ENCODE measurements at regions not wholly inside any gene's neighbourhood (a gene's known extent, or its start where the extent isn't known, plus 50 kb on each side); places are given as distances from the start of the nearest gene placed in this dataset.

DNA sequence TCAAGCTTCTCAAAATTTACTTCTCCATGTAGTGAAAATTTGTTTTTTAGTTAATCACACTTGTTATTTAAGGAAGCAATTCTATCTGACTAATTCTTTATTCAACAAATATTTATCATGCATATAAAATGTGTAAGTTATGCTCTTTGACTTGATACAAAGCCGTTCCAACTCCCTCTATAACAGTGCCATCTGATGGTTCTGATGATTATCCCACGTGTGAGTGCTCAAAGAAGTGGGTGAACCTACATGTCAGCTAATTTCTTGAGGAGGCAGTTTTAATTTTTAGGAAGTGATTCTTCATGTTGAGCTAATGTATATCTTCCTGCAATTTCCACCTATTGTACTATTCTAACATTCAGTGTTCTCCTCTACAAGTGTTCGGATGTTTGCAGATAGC is 88.8 kb upstream of the BRINP1 start:
- Histone ChIP-seq H3K27me3 (ENCODE audit: control insufficient read depth in 3 of 3, insufficient read depth in 3 of 3, low read depth in 1 of 3, low read length in 3 of 3) (no peaks in the 10 kb centered on the region), H2BK120ac (ENCODE audit: low read depth, low read length) (no peak overlapping the region), H3K9ac (ENCODE audit: low read depth, low read length, poor library complexity) (no peak overlapping the region), H3K9me3 (replicated peaks in 1 of 2; ENCODE audit: control insufficient read depth in 2 of 2, insufficient read depth in 1 of 2, low read depth in 1 of 2, low read length in 2 of 2) (no peaks in the 10 kb centered on the region), H2AFZ (ENCODE audit: low read length) (no peak overlapping the region), H3K79me1 (ENCODE audit: low read depth, low read length) (no peaks in the 10 kb centered on the region), H2AK5ac (ENCODE audit: low read depth, low read length) (no peak overlapping the region), H3K23ac (ENCODE audit: low read depth, low read length, poor library complexity) (no peak overlapping the region), H2BK5ac (ENCODE audit: low read length) (no peak overlapping the region), H3K36me3 (replicated peaks in 1 of 2; ENCODE audit: control insufficient read depth in 2 of 2, insufficient read depth in 2 of 2, low read length in 2 of 2) (no peaks in the 10 kb centered on the region), H4K91ac (ENCODE audit: low read depth, low read length, poor library complexity) (no peak overlapping the region), H3K4me3 (ENCODE audit: low read length in 2 of 2) (no peak overlapping the region), H2BK15ac (ENCODE audit: low read length) (no peak overlapping the region), H2BK12ac (ENCODE audit: low read length) (no peak overlapping the region), H3K18ac (ENCODE audit: low read length) (no peak overlapping the region), H4K8ac (ENCODE audit: low read depth, low read length) (no peak overlapping the region), H3K27ac (replicated peaks; ENCODE audit: low read length) (no peak overlapping the region), H3K14ac (ENCODE audit: low read length) (no peak overlapping the region), H3K4me1 (ENCODE audit: control insufficient read depth in 2 of 2, insufficient read depth in 1 of 2, low read depth in 1 of 2, low read length in 2 of 2) (no peaks in the 10 kb centered on the region), H3K4ac (ENCODE audit: low read length) (no peak overlapping the region), H3K4me2 (ENCODE audit: insufficient read depth, low read length, poor library complexity, severe bottlenecking) (no peak overlapping the region)
- DNase-seq (ENCODE audit: low spot score), result no peak
- WGBS, 2 donors (ENCODE audit: extremely low coverage in 2 of 2, insufficient read length in 2 of 2, insufficient replicate concordance in 1 of 2), result no CpG with 5 or more reads among the region's 3 CpGs

GRCh38 chr9:119453980-119454379 is 84.7 kb upstream of the BRINP1 start:
- H4K8ac ChIP-seq (ENCODE audit: low read depth, low read length), result no peak overlapping the region
- no peak overlapping the region for H3K23ac ChIP-seq (ENCODE audit: low read depth, low read length, poor library complexity)
- no peak overlapping the region for H4K91ac ChIP-seq (ENCODE audit: low read depth, low read length, poor library complexity)
- H3K18ac ChIP-seq (ENCODE audit: low read length), result no peak overlapping the region
- H3K4me2 ChIP-seq (ENCODE audit: insufficient read depth, low read length, poor library complexity, severe bottlenecking), result no peak overlapping the region
- H2BK12ac ChIP-seq (ENCODE audit: low read length), result no peak overlapping the region
- no peak overlapping the region for H2AFZ ChIP-seq (ENCODE audit: low read length)
- WGBS, 2 donors (ENCODE audit: extremely low coverage in 2 of 2, insufficient read length in 2 of 2, insufficient replicate concordance in 1 of 2), result no CpG with 5 or more reads among the region's 1 CpG
- H3K4me1 ChIP-seq (ENCODE audit: control insufficient read depth in 2 of 2, insufficient read depth in 1 of 2, low read depth in 1 of 2, low read length in 2 of 2), result no peaks in the 10 kb centered on the region
- DNase-seq (ENCODE audit: low spot score), result no peak
- H2BK5ac ChIP-seq (ENCODE audit: low read length), result no peak overlapping the region
- H2BK15ac ChIP-seq (ENCODE audit: low read length), result no peak overlapping the region
- H3K27ac ChIP-seq (replicated peaks; ENCODE audit: low read length), result no peak overlapping the region
- no peak overlapping the region for H3K4me3 ChIP-seq (ENCODE audit: low read length in 2 of 2)
- H3K4ac ChIP-seq (ENCODE audit: low read length), result no peak overlapping the region
- no peaks in the 10 kb centered on the region for H3K36me3 ChIP-seq (replicated peaks in 1 of 2; ENCODE audit: control insufficient read depth in 2 of 2, insufficient read depth in 2 of 2, low read length in 2 of 2)
- no peaks in the 10 kb centered on the region for H3K79me1 ChIP-seq (ENCODE audit: low read depth, low read length)
- H2BK120ac ChIP-seq (ENCODE audit: low read depth, low read length), result no peak overlapping the region
- no peak overlapping the region for H3K14ac ChIP-seq (ENCODE audit: low read length)
- H3K9ac ChIP-seq (ENCODE audit: low read depth, low read length, poor library complexity), result no peak overlapping the region
- no peak overlapping the region for H2AK5ac ChIP-seq (ENCODE audit: low read depth, low read length)
- no peaks in the 10 kb centered on the region for H3K27me3 ChIP-seq (ENCODE audit: control insufficient read depth in 3 of 3, insufficient read depth in 3 of 3, low read depth in 1 of 3, low read length in 3 of 3)
- H3K9me3 ChIP-seq (replicated peaks in 1 of 2; ENCODE audit: control insufficient read depth in 2 of 2, insufficient read depth in 1 of 2, low read depth in 1 of 2, low read length in 2 of 2), result no peaks in the 10 kb centered on the region

DNA sequence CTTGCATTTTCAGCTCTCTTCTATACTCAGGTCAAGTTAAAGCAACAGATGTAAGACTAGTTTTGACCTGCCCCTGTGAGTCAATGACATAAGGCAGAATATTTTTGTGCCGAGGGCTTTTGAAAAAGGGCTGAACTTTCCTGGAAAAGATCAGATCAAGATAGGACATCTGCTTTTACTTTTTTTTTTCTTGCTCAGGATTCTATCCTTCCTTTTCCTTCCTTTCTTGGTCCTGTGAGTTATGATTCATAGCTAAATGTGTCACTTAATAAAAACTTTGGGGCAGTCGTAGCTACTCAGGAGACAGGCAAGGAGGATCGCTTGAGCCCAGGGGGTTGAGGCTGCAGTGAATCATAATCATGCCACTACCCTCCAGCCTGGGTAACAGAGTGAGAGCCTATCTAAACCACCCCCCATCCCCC is 84.3 kb upstream of the BRINP1 start:
- no peak overlapping the region for H4K91ac ChIP-seq (ENCODE audit: low read depth, low read length, poor library complexity)
- H3K27me3 ChIP-seq (ENCODE audit: control insufficient read depth in 3 of 3, insufficient read depth in 3 of 3, low read depth in 1 of 3, low read length in 3 of 3), result no peaks in the 10 kb centered on the region
- no peak overlapping the region for H3K4me2 ChIP-seq (ENCODE audit: insufficient read depth, low read length, poor library complexity, severe bottlenecking)
- no peak overlapping the region for H3K4me3 ChIP-seq (ENCODE audit: low read length in 2 of 2)
- H2BK5ac ChIP-seq (ENCODE audit: low read length), result no peak overlapping the region
- no peak overlapping the region for H2BK120ac ChIP-seq (ENCODE audit: low read depth, low read length)
- no peaks in the 10 kb centered on the region for H3K9me3 ChIP-seq (replicated peaks in 1 of 2; ENCODE audit: control insufficient read depth in 2 of 2, insufficient read depth in 1 of 2, low read depth in 1 of 2, low read length in 2 of 2)
- H3K14ac ChIP-seq (ENCODE audit: low read length), result no peak overlapping the region
- no peak overlapping the region for H3K23ac ChIP-seq (ENCODE audit: low read depth, low read length, poor library complexity)
- H2AK5ac ChIP-seq (ENCODE audit: low read depth, low read length), result no peak overlapping the region
- H3K79me1 ChIP-seq (ENCODE audit: low read depth, low read length), result no peaks in the 10 kb centered on the region
- H3K27ac ChIP-seq (replicated peaks; ENCODE audit: low read length), result no peak overlapping the region
- no peak overlapping the region for H3K4ac ChIP-seq (ENCODE audit: low read length)
- H4K8ac ChIP-seq (ENCODE audit: low read depth, low read length), result no peak overlapping the region
- H3K4me1 ChIP-seq (ENCODE audit: control insufficient read depth in 2 of 2, insufficient read depth in 1 of 2, low read depth in 1 of 2, low read length in 2 of 2), result no peaks in the 10 kb centered on the region
- WGBS, 2 donors (ENCODE audit: extremely low coverage in 2 of 2, insufficient read length in 2 of 2, insufficient replicate concordance in 1 of 2), result no CpG with 5 or more reads among the region's 3 CpGs
- H3K9ac ChIP-seq (ENCODE audit: low read depth, low read length, poor library complexity), result no peak overlapping the region
- no peak overlapping the region for H3K18ac ChIP-seq (ENCODE audit: low read length)
- H2BK12ac ChIP-seq (ENCODE audit: low read length), result no peak overlapping the region
- no peak overlapping the region for H2AFZ ChIP-seq (ENCODE audit: low read length)
- no peak for DNase-seq (ENCODE audit: low spot score)
- H3K36me3 ChIP-seq (replicated peaks in 1 of 2; ENCODE audit: control insufficient read depth in 2 of 2, insufficient read depth in 2 of 2, low read length in 2 of 2), result no peaks in the 10 kb centered on the region
- H2BK15ac ChIP-seq (ENCODE audit: low read length), result no peak overlapping the region

GRCh38 chr9:119451426-119451825 is 82.2 kb upstream of the BRINP1 start:
- no peak overlapping the region for H3K18ac ChIP-seq (ENCODE audit: low read length)
- H3K79me1 ChIP-seq (ENCODE audit: low read depth, low read length), result no peaks in the 10 kb centered on the region
- H2BK120ac ChIP-seq (ENCODE audit: low read depth, low read length), result no peak overlapping the region
- H3K9me3 ChIP-seq (replicated peaks in 1 of 2; ENCODE audit: control insufficient read depth in 2 of 2, insufficient read depth in 1 of 2, low read depth in 1 of 2, low read length in 2 of 2), result no peaks in the 10 kb centered on the region
- no peak overlapping the region for H3K4ac ChIP-seq (ENCODE audit: low read length)
- no peak overlapping the region for H4K91ac ChIP-seq (ENCODE audit: low read depth, low read length, poor library complexity)
- H2AFZ ChIP-seq (ENCODE audit: low read length), result no peak overlapping the region
- H3K27ac ChIP-seq (replicated peaks; ENCODE audit: low read length), result no peak overlapping the region
- H3K36me3 ChIP-seq (replicated peaks in 1 of 2; ENCODE audit: control insufficient read depth in 2 of 2, insufficient read depth in 2 of 2, low read length in 2 of 2), result no peaks in the 10 kb centered on the region
- H3K4me3 ChIP-seq (ENCODE audit: low read length in 2 of 2), result no peak overlapping the region
- H3K4me1 ChIP-seq (ENCODE audit: control insufficient read depth in 2 of 2, insufficient read depth in 1 of 2, low read depth in 1 of 2, low read length in 2 of 2), result no peaks in the 10 kb centered on the region
- no peak overlapping the region for H4K8ac ChIP-seq (ENCODE audit: low read depth, low read length)
- no peak overlapping the region for H3K9ac ChIP-seq (ENCODE audit: low read depth, low read length, poor library complexity)
- no peak overlapping the region for H2BK15ac ChIP-seq (ENCODE audit: low read length)
- H3K14ac ChIP-seq (ENCODE audit: low read length), result no peak overlapping the region
- H2BK12ac ChIP-seq (ENCODE audit: low read length), result no peak overlapping the region
- H3K23ac ChIP-seq (ENCODE audit: low read depth, low read length, poor library complexity), result no peak overlapping the region
- no peak overlapping the region for H3K4me2 ChIP-seq (ENCODE audit: insufficient read depth, low read length, poor library complexity, severe bottlenecking)
- H2BK5ac ChIP-seq (ENCODE audit: low read length), result no peak overlapping the region
- no peaks in the 10 kb centered on the region for H3K27me3 ChIP-seq (ENCODE audit: control insufficient read depth in 3 of 3, insufficient read depth in 3 of 3, low read depth in 1 of 3, low read length in 3 of 3)
- DNase-seq (ENCODE audit: low spot score), result no peak
- H2AK5ac ChIP-seq (ENCODE audit: low read depth, low read length), result no peak overlapping the region

Data from neuronal stem cell (in vitro differentiated cells).